Thyroid gland (tissue), 4 donors: ENCODE measurements at regions not wholly inside any gene's neighbourhood (a gene's known extent, or its start where the extent isn't known, plus 50 kb on each side); places are given as distances from the start of the nearest gene placed in this dataset.
"Not testable (repeated sequence)": the region's sequence is repeated elsewhere in the genome, so short reads cannot be mapped to it uniquely, and the experiment has no call there.

Experiments used
- DNase-seq, 2 donors: peaks; one replicate each; pipeline ENCODE4 v3.0.0-alpha.2; 2019
- H3K27ac ChIP-seq, 3 donors: fragments of 200-600 bp; sonication (generic); 1 replicate in 2 of 3; 2 replicates in 1 of 3; pipeline ENCODE4 v1.5.1; 2016 to 2019; ENCODE audit warnings: mild to moderate bottlenecking in 1 of 3, moderate library complexity in 1 of 3
- H3K27me3 ChIP-seq: fragments of 200-600 bp; sonication (generic); one replicate; pipeline ENCODE4 v1.5.1; 2019
- H3K36me3 ChIP-seq, 2 donors: fragments of 200-600 bp; sonication (generic); one replicate each; pipeline ENCODE4 v1.5.1; 2016 to 2019
- H3K4me1 ChIP-seq, 2 donors: fragments of 200-600 bp; sonication (generic); one replicate each; pipeline ENCODE4 v1.5.1; 2017 to 2019
- H3K4me3 ChIP-seq, 3 donors: fragments of 200-600 bp; sonication (generic); replicated peaks in 1 of 3; 1 replicate in 2 of 3; 2 replicates in 1 of 3; pipeline ENCODE4 v1.5.1; 2016; ENCODE audit warnings: mild to moderate bottlenecking in 1 of 3
- H3K9me3 ChIP-seq: fragments of 200-600 bp; sonication (generic); one replicate; pipeline ENCODE4 v1.5.1; 2017
- CTCF ChIP-seq, 6 experiments: fragments of 200-600 bp in 3 of 6; fragments of 450-650 bp in 3 of 6; sonication (generic) in 3 of 6; IDR thresholded peaks; one replicate each; pipeline ENCODE4 v1.5.1; 2016 to 2019; ENCODE audit warnings: antibody characterized with exemption in 6 of 6, mild to moderate bottlenecking in 2 of 6, inconsistent platforms in 1 of 6, moderate library complexity in 1 of 6
- POLR2A ChIP-seq, 2 donors: fragments of 450-650 bp; IDR thresholded peaks; one replicate each; pipeline ENCODE4 v1.6.1; 2017; ENCODE audit warnings: antibody characterized with exemption in 2 of 2, mild to moderate bottlenecking in 2 of 2, moderate library complexity in 1 of 2
- WGBS, 2 donors: methylation state at CpG; one replicate each; pipeline ENCODE4 v1.1.5; 2017; 5-methylcytosine and 5-hydroxymethylcytosine counted together
- intact Hi-C: fragments of 100-400 bp; cut with DNase I; formaldehyde crosslinking; loops from one replicate; pipeline ENCODE4 v1.15.1; 2023

DNA sequence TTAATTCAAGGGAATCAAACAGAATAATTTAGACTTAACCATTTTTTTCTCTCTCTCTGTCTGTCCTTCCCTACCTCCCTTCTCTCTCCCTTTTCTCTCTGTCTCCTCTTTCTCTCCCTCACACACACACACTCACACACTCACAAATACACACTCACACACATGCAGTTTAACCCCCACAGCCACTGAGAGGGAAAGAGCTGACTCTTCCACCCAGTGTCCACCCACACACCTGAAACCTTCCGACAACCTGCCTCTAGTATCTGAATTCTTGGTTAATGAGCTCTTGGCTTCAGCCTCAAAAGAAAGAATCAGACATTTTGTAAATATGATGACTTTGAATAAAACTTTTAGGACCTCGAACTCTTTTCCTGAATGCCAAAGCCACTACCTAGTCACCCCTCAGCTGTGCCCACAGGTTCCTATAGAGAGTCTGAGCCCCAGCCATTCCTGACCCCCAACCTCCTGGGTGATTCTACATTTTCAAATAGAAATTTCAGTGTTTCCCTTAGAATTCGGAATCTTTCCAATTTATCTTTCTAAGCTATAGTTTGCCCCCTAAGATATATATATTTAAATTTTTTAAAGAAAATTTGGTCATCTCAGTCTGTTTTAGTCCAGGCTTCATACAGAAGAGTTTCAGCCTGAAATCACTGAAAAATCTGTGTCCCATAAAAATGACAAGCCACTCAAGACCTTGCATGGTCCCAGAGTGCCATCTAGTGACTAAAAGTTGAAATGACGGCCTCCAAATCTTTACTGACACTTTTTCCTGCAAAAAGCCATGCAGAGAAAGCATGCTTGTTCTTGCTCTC is 202.8 kb downstream of the IPMK start:
- no peaks in the 10 kb centered on the region for H3K27me3 ChIP-seq
- no peaks in the 10 kb centered on the region for H3K36me3 ChIP-seq
- no peak for DNase-seq
- WGBS, 2 donors = 57 to 65% methylated on average over 4 of the region's 4 CpGs
- H3K4me1 ChIP-seq = peaks cover 0 to 14% of the 10 kb centered on the region in 2 donors
- intact Hi-C loops = loop anchor here (5.0 kb wide), 1 partner anchor 723 kb away; no protein-coding TSS in a partner anchor
- H3K4me3 ChIP-seq = no peak overlapping the region
- peak; percentile 46 to 94 (median 84) for TF ChIP-seq CTCF (IDR thresholded peaks at IDR 0.05)
- TF ChIP-seq POLR2A (IDR thresholded peaks at IDR 0.05) = no peak
- H3K27ac ChIP-seq = no peak overlapping the region
- H3K9me3 ChIP-seq = no peaks in the 10 kb centered on the region

DNA sequence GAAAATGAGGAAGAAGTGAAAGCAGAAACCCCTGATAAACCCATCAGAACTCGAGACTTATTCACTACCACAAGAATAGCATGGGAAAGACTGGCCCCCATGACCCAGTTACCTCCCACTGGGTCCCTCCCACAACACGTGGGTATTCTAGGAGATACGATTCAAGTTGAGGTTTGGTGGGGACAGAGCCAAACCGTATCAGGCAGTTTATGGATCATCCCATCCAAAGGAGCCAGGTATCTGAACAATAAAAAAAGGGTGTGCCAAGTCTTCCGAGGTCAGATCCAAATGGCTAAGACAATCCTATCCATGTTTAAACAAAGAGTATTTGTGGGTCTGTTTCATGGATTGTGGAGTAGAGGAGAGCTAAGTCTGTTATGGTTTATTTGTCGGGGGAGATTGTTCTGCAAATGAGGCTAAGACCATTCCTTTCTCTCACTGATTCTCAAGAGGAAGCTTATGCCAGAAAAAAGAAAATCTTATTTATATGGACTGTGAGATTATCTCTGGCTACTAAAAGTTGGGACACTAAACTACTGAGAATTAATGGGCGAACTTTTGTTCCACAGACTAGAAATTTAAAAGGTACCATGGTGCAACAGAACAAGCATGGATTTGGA is 203.7 kb downstream of the IPMK start:
- intact Hi-C loops = no loop called here
- 55 to 63% methylated on average over 7 of the region's 7 CpGs for WGBS, 2 donors
- H3K27me3 ChIP-seq = no peaks in the 10 kb centered on the region
- no peak overlapping the region for H3K4me3 ChIP-seq
- TF ChIP-seq CTCF (IDR thresholded peaks at IDR 0.05) (no peak), POLR2A (IDR thresholded peaks at IDR 0.05) (no peak)
- peaks cover 0 to 14% of the 10 kb centered on the region in 2 donors for H3K4me1 ChIP-seq
- no peaks in the 10 kb centered on the region for H3K9me3 ChIP-seq
- H3K36me3 ChIP-seq = no peaks in the 10 kb centered on the region
- DNase-seq = no peak
- H3K27ac ChIP-seq = no peak overlapping the region

DNA sequence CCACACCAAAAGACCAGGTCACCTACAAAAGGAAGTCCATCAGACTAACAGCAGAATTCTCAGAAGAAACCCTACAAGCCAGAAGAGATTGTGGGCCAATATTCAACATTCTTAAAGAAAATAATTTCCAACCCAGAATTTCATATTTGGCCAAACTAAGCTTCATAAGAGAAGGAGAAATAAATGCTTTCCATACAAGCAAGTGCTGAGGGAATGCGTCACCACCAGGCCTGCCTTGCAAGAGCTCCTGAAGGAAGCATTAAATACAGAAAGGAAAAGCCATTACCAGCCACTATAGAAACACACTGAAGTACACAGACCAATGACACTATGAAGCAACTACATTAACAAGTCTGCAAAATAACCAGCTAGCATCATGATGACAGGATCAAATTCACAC is 209.0 kb downstream of the IPMK start:
- intact Hi-C loops, H3K27ac ChIP-seq, H3K27me3 ChIP-seq, H3K9me3 ChIP-seq, DNase-seq, H3K36me3 ChIP-seq, H3K4me3 ChIP-seq: not testable (repeated sequence)
- peaks cover 4 to 11% of the 10 kb centered on the region in 2 donors for H3K4me1 ChIP-seq
- 93 to 100% methylated on average over 1 of the region's 1 CpG for WGBS, 2 donors

DNA sequence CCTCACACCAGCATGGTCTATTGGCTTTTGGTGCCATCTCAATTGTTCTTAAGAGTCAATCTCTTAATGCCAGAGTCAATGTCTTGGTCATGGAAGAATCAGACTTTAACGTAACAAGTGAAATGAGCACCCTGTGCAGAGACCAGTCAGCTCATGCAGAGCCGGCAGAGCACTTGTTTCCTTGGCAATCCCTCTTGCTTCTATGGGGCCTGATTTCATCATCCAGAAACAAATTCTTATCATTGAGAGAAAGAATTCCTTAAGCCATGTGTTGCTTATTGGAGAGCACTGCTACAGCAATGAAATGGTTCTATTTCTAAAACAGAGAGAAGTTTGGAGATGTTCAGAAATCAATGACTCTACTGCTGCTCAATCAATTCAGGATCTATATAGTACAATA is 212.8 kb downstream of the IPMK start:
- Histone ChIP-seq H3K9me3 (no peaks in the 10 kb centered on the region), H3K4me1 (peaks cover 0 to 4% of the 10 kb centered on the region in 2 donors), H3K36me3 (no peaks in the 10 kb centered on the region), H3K27ac (no peak overlapping the region), H3K27me3 (no peaks in the 10 kb centered on the region), H3K4me3 (no peak overlapping the region)
- intact Hi-C loops = no loop called here
- WGBS, 2 donors = 66 to 72% methylated on average over 2 of the region's 2 CpGs
- TF ChIP-seq CTCF (IDR thresholded peaks at IDR 0.05) = no peak
- no peak for TF ChIP-seq POLR2A (IDR thresholded peaks at IDR 0.05)
- no peak for DNase-seq

DNA sequence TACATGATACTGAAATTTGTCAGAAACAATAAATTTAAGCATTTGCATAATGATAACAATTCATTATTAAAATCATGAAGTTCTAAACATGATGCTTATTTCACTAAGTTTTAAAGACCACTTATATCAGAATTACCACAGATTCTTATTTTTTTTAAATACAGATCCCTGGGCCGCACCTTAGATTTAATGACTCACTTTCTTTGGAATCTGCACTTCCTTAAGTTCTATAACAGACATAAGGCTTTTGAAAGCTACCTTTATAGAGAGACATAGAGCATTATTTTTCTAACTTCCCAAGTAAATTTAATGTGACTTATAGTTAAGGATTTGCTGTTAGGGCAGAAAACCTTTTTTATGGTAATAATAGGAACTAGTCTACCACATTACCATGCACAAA is 214.9 kb downstream of the IPMK start:
- intact Hi-C loops = no loop called here
- H3K4me1 ChIP-seq = peaks cover 0 to 4% of the 10 kb centered on the region in 2 donors
- WGBS, 2 donors = 89 to 92% methylated on average over 1 of the region's 1 CpG
- H3K4me3 ChIP-seq = no peak overlapping the region
- H3K36me3 ChIP-seq = no peaks in the 10 kb centered on the region
- H3K9me3 ChIP-seq = no peaks in the 10 kb centered on the region
- TF ChIP-seq CTCF (IDR thresholded peaks at IDR 0.05) (no peak), POLR2A (IDR thresholded peaks at IDR 0.05) (no peak)
- no peak overlapping the region for H3K27ac ChIP-seq
- no peak for DNase-seq
- H3K27me3 ChIP-seq = no peaks in the 10 kb centered on the region
